CD4-positive, alpha-beta T cell (primary cell): ENCODE measurements at regions not wholly inside any gene's neighbourhood (a gene's known extent, or its start where the extent isn't known, plus 50 kb on each side); places are given as distances from the start of the nearest gene placed in this dataset.

ENCODE experiments used
- ATAC-seq: fragments of 200-7000 bp; cut with Tn5 transposase; one replicate; pipeline ENCODE4 v1.10.0; 2022; ENCODE audit warnings: mild to moderate bottlenecking; ENCODE audit not compliant: poor library complexity
- CTCF ChIA-PET: fragments of 350-600 bp; sonication (Branson Sonifier 250); formaldehyde crosslinking; loops from one replicate; lab custom pipeline; 2021; ENCODE audit warnings: antibody characterized with exemption, inconsistent platforms; lab: Charles Lee
- POLR2A ChIA-PET: fragments of 350-600 bp; sonication (Branson Sonifier 250); formaldehyde crosslinking; loops from one replicate; lab custom pipeline; 2021; ENCODE audit warnings: antibody characterized with exemption, inconsistent platforms; lab: Charles Lee
- DNase-seq, 14 experiments: peaks; one replicate each; pipeline ENCODE4 v3.0.0-alpha.2; 2013 to 2020; ENCODE audit warnings: mixed read lengths in 2 of 14
- H3K27ac ChIP-seq, 2 donors: one replicate each; pipeline versions ENCODE4 v1.5.1 to v1.7.0; 2013; ENCODE audit warnings: low read length in 2 of 2, low read depth in 1 of 2, mild to moderate bottlenecking in 1 of 2
- H3K27me3 ChIP-seq, 2 experiments: 1 replicate in 1 of 2; 2 replicates in 1 of 2; pipeline versions ENCODE4 v1.6.1 to v1.7.0; 2013; ENCODE audit warnings: low read length in 2 of 2, control low read depth in 1 of 2, mild to moderate bottlenecking in 1 of 2, moderate library complexity in 1 of 2; ENCODE audit not compliant: insufficient read depth in 2 of 2, control insufficient read depth in 1 of 2
- H3K36me3 ChIP-seq: one replicate; pipeline ENCODE4 v1.6.1; 2013; ENCODE audit warnings: low read length, control low read depth; ENCODE audit not compliant: insufficient read depth
- H3K4me1 ChIP-seq: one replicate; pipeline ENCODE4 v1.6.1; 2013; ENCODE audit warnings: low read length, control low read depth; ENCODE audit not compliant: insufficient read depth
- H3K4me3 ChIP-seq: one replicate; pipeline ENCODE4 v1.5.1; 2013; ENCODE audit warnings: mild to moderate bottlenecking, low read length, moderate library complexity
- H3K9me3 ChIP-seq, 2 experiments: 1 replicate in 1 of 2; 2 replicates in 1 of 2; pipeline versions ENCODE4 v1.6.1 to v1.7.0; 2013; ENCODE audit warnings: low read length in 2 of 2, mild to moderate bottlenecking in 2 of 2, control low read depth in 1 of 2, moderate library complexity in 1 of 2; ENCODE audit not compliant: control insufficient read depth in 1 of 2, insufficient read depth in 1 of 2
- H3K27ac Mint-ChIP-seq: one replicate; pipeline ENCODE4 v1.8.0; 2020; ENCODE audit warnings: mixed read lengths
- H3K27me3 Mint-ChIP-seq: one replicate; pipeline ENCODE4 v1.8.0; 2021; ENCODE audit warnings: mixed read lengths
- H3K36me3 Mint-ChIP-seq: one replicate; pipeline ENCODE4 v1.8.0; 2021; ENCODE audit warnings: low read depth, mixed read lengths
- H3K4me1 Mint-ChIP-seq: one replicate; pipeline ENCODE4 v1.8.0; 2021; ENCODE audit warnings: low read depth, mixed read lengths
- H3K4me3 Mint-ChIP-seq: one replicate; pipeline ENCODE4 v1.8.0; 2020; ENCODE audit warnings: mild to moderate bottlenecking, mixed read lengths
- H3K9me3 Mint-ChIP-seq: one replicate; pipeline ENCODE4 v1.8.0; 2020; ENCODE audit warnings: mixed read lengths
- intact Hi-C, 2 experiments: fragments of 100-400 bp; cut with DNase I in 1 of 2; cut with micrococcal nuclease in 1 of 2; formaldehyde crosslinking; loops; one replicate each; pipeline versions ENCODE4 v1.15.1 to v1.9.0; 2023 to 2025; cut with DNase I, micrococcal nuclease
- TF ChIP-seq, protein P1 (sequence below): fragments of 200-600 bp; IDR thresholded peaks from one replicate; pipeline ENCODE4 v1.8.0; 2022; ENCODE audit warnings: antibody characterized with exemption, mild to moderate bottlenecking

DNA sequence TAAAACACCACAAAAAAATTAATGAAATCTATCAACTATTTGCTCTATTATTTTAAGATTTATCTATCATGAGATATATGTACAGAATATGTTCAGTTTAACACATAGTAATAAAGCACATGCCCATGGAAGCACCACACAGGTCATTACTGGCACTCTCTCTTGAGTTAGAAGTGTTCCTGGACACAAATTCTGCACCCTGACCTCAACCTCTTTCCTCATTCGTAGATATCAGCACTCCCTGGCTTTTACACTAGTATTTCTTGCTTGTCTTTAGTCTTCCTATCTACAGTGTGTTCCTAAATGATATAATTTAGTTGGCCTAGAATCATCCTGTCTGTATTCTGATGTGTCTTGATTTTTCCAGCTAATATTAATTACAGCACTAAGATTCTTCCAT, 321.0 kb upstream of the SOX5 start:
- POLR2A ChIA-PET = no interaction called here
- Histone ChIP-seq H3K4me3 (no peak overlapping the region), H3K9me3 (no peaks in the 10 kb centered on the region), H3K36me3 (no peaks in the 10 kb centered on the region), H3K27me3 (no peaks in the 10 kb centered on the region), H3K27ac (no peak overlapping the region), H3K4me1 (no peaks in the 10 kb centered on the region)
- CTCF ChIA-PET = no interaction called here
- no peak for DNase-seq
- Mint-ChIP-seq H3K27ac (no peak overlapping the region), H3K27me3 (no peaks in the 10 kb centered on the region), H3K9me3 (no peaks in the 10 kb centered on the region), H3K4me1 (no peaks in the 10 kb centered on the region), H3K4me3 (no peak overlapping the region), H3K36me3 (no peaks in the 10 kb centered on the region)
- TF ChIP-seq, protein P1, sequence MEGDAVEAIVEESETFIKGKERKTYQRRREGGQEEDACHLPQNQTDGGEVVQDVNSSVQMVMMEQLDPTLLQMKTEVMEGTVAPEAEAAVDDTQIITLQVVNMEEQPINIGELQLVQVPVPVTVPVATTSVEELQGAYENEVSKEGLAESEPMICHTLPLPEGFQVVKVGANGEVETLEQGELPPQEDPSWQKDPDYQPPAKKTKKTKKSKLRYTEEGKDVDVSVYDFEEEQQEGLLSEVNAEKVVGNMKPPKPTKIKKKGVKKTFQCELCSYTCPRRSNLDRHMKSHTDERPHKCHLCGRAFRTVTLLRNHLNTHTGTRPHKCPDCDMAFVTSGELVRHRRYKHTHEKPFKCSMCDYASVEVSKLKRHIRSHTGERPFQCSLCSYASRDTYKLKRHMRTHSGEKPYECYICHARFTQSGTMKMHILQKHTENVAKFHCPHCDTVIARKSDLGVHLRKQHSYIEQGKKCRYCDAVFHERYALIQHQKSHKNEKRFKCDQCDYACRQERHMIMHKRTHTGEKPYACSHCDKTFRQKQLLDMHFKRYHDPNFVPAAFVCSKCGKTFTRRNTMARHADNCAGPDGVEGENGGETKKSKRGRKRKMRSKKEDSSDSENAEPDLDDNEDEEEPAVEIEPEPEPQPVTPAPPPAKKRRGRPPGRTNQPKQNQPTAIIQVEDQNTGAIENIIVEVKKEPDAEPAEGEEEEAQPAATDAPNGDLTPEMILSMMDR = no peak
- ATAC-seq = no peak
- intact Hi-C loops = no loop called here

DNA sequence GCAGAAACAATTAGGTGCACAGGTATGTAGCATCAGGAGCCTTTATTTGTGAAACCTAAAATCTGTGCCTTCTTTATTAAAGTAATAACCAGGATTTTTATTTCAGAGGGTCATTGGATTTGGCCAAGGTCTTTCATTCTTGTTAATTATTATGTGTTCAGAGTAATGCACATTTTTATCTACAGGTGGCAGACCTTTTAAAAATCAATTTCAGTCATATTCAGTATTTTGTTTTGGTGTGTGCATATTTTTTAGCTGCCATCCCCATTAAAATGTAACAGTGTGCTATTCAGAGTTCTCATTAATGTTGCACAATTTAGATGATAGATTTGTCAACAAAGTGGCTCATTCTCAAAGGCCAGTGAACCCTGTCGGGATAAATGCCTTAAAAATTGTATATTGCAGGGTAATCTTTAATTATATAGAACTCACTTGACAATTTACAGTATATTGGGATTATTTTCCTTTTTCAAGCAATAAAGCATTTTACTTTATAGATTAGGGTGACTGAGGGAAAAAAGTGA, 319.3 kb upstream of the SOX5 start:
- ChIA-PET POLR2A (no interaction called here), CTCF (no interaction called here)
- Histone ChIP-seq H3K27ac (no peak overlapping the region), H3K36me3 (no peaks in the 10 kb centered on the region), H3K9me3 (no peaks in the 10 kb centered on the region), H3K4me1 (no peaks in the 10 kb centered on the region), H3K4me3 (no peak overlapping the region), H3K27me3 (no peaks in the 10 kb centered on the region)
- Mint-ChIP-seq H3K4me3 (no peak overlapping the region), H3K27me3 (no peaks in the 10 kb centered on the region), H3K27ac (no peak overlapping the region), H3K9me3 (no peaks in the 10 kb centered on the region), H3K36me3 (no peaks in the 10 kb centered on the region), H3K4me1 (no peaks in the 10 kb centered on the region)
- ATAC-seq (no peak), DNase-seq (no peak)
- TF ChIP-seq, protein P1 = no peak
- intact Hi-C loops = no loop called here

DNA sequence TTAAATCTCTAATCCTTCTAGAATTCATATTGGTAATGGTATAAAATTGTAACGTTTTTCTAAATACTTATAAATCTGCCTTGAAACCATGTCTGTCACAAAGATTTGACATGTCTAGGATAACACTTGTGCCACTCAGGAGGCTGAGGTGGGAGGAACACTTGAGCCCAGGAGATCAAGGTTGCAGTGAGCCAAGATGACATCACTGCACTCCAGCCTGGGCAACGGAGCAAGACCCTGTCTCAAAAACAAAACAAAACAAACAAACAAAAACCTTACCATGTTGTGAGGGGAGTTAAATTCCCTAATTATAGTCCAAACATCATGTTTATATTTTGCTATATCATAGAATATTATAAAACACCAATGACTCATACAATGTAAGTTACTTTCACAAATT, 317.5 kb upstream of the SOX5 start:
- Histone ChIP-seq H3K4me1 (no peaks in the 10 kb centered on the region), H3K27ac (no peak overlapping the region), H3K36me3 (no peaks in the 10 kb centered on the region), H3K9me3 (no peaks in the 10 kb centered on the region), H3K4me3 (no peak overlapping the region), H3K27me3 (no peaks in the 10 kb centered on the region)
- TF ChIP-seq, protein P1 = no peak
- H3K27me3 Mint-ChIP-seq = no peaks in the 10 kb centered on the region
- no peaks in the 10 kb centered on the region for H3K4me1 Mint-ChIP-seq
- no peak for ATAC-seq
- H3K36me3 Mint-ChIP-seq = no peaks in the 10 kb centered on the region
- POLR2A ChIA-PET = no interaction called here
- H3K4me3 Mint-ChIP-seq = no peak overlapping the region
- no peaks in the 10 kb centered on the region for H3K9me3 Mint-ChIP-seq
- no peak for DNase-seq
- intact Hi-C loops = no loop called here
- CTCF ChIA-PET = no interaction called here
- H3K27ac Mint-ChIP-seq = no peak overlapping the region
